A549 (cell line): ENCODE measurements at regions not wholly inside any gene's neighbourhood (a gene's known extent, or its start where the extent isn't known, plus 50 kb on each side); places are given as distances from the start of the nearest gene placed in this dataset.

Source experiments
- ATAC-seq, 2 experiments: fragments of 200-7000 bp in 1 of 2; fragments of >200 bp in 1 of 2; cut with Nextera tagmentation in 1 of 2; cut with Tn5 transposase in 1 of 2; 3 replicates each; pipeline versions ENCODE4 v1.8.0 to v1.9.1; 2018 to 2020; ENCODE audit warnings: mild to moderate bottlenecking in 1 of 2, moderate library complexity in 1 of 2
- CTCF ChIA-PET: fragments of 300-600 bp; sonication (Branson Sonifier 250); formaldehyde crosslinking; extraction: SDS; loops from one replicate; lab custom pipeline; 2021; ENCODE audit warnings: antibody characterized with exemption, inconsistent platforms; lab: Yijun Ruan, JAX
- POLR2A ChIA-PET: fragments of 350-600 bp; formaldehyde crosslinking; extraction: SDS; loops from one replicate; lab custom pipeline; 2021; ENCODE audit warnings: antibody characterized with exemption, inconsistent platforms; lab: Yijun Ruan, JAX
- DNase-seq, 2 experiments: peaks; one replicate each; pipeline versions ENCODE4 v3.0.0 to v3.0.0-alpha.2; 2011 to 2016; ENCODE audit warnings: low read depth in 1 of 2, low spot score in 1 of 2
- FAIRE-seq: peaks from 2 replicates; lab custom pipeline; 2011; peaks lifted over from hg19 to GRCh38; lab: Jason Lieb, UNC
- H3K27ac ChIP-seq, 2 experiments: fragments of >200 bp; sonication (Bioruptor Twin); formaldehyde crosslinking; 3 replicates each; pipeline ENCODE4 v1.5.1; 2016 to 2017
- H3K4me1 ChIP-seq: fragments of >200 bp; sonication (Bioruptor Twin); formaldehyde crosslinking; 3 replicates; pipeline ENCODE4 v1.6.1; 2016
- H3K4me2 ChIP-seq: fragments of >200 bp; sonication (Bioruptor Twin); formaldehyde crosslinking; 3 replicates; pipeline ENCODE4 v1.6.1; 2016
- H3K4me3 ChIP-seq: fragments of >200 bp; sonication (Bioruptor Twin); formaldehyde crosslinking; 3 replicates; pipeline ENCODE4 v1.5.1; 2016
- H3K9me3 ChIP-seq: fragments of >200 bp; sonication (Bioruptor Twin); formaldehyde crosslinking; 3 replicates; pipeline ENCODE4 v1.6.1; 2016
- ATOH8 ChIP-seq: fragments of 250-450 bp; sonication (Bioruptor Pico); IDR thresholded peaks from 2 replicates; pipeline ENCODE4 v1.5.0; 2020; ENCODE audit warnings: low read depth, mild to moderate bottlenecking, moderate library complexity
- BHLHE40 ChIP-seq: IDR thresholded peaks from 2 replicates; pipeline ENCODE4 v1.6.1; 2012; ENCODE audit warnings: low read depth, low read length, inconsistent platforms
- CBX2 ChIP-seq: fragments of 200-600 bp; sonication (generic); IDR thresholded peaks from 2 replicates; pipeline ENCODE4 v1.6.1; 2016; ENCODE audit warnings: low read depth, mild to moderate bottlenecking, borderline replicate concordance
- CBX8 ChIP-seq: fragments of 200-600 bp; sonication (generic); IDR thresholded peaks from 2 replicates; pipeline ENCODE4 v1.6.1; 2016
- CHD4 ChIP-seq: fragments of 200-600 bp; sonication (generic); IDR thresholded peaks from 2 replicates; pipeline ENCODE4 v1.6.1; 2016; ENCODE audit warnings: antibody characterized with exemption, mild to moderate bottlenecking, borderline replicate concordance
- EHF ChIP-seq: fragments of 250-450 bp; sonication (Bioruptor Pico); IDR thresholded peaks from 2 replicates; pipeline ENCODE4 v1.5.0; 2020; ENCODE audit warnings: mild to moderate bottlenecking
- EHMT2 ChIP-seq: fragments of 200-600 bp; sonication (generic); IDR thresholded peaks from 2 replicates; pipeline ENCODE4 v1.6.1; 2016; ENCODE audit warnings: antibody characterized with exemption, low read depth, mild to moderate bottlenecking, moderate library complexity
- ESRRA ChIP-seq: fragments of 150-350 bp; IDR thresholded peaks from 2 replicates; pipeline ENCODE4 v1.6.1; 2014; ENCODE audit warnings: mild to moderate bottlenecking, low read length, borderline replicate concordance
- FOSB ChIP-seq: fragments of 250-450 bp; sonication (Bioruptor Pico); IDR thresholded peaks from 2 replicates; pipeline ENCODE4 v1.5.0; 2020; ENCODE audit warnings: mild to moderate bottlenecking, moderate library complexity
- FOXS1 ChIP-seq: fragments of 250-450 bp; sonication (Bioruptor Pico); IDR thresholded peaks from 2 replicates; pipeline ENCODE4 v1.5.0; 2020; ENCODE audit warnings: mild to moderate bottlenecking, moderate library complexity
- GATA3 ChIP-seq: IDR thresholded peaks from 2 replicates; pipeline ENCODE4 v1.6.1; 2012; ENCODE audit warnings: borderline replicate concordance
- HDAC2 ChIP-seq: fragments of 200-600 bp; sonication (generic); IDR thresholded peaks from 2 replicates; pipeline ENCODE4 v1.6.1; 2016
- HEYL ChIP-seq: fragments of 250-450 bp; sonication (Bioruptor Pico); IDR thresholded peaks from 2 replicates; pipeline ENCODE4 v1.8.0; 2021; ENCODE audit warnings: mild to moderate bottlenecking, moderate library complexity
- HOXA7 ChIP-seq: fragments of 250-450 bp; sonication (Bioruptor Pico); IDR thresholded peaks from 2 replicates; pipeline ENCODE4 v1.5.0; 2020; ENCODE audit warnings: mild to moderate bottlenecking, moderate library complexity
- HOXB13 ChIP-seq: fragments of 250-450 bp; sonication (Bioruptor Pico); IDR thresholded peaks from 2 replicates; pipeline ENCODE4 v1.5.0; 2020; ENCODE audit warnings: low read depth, mild to moderate bottlenecking, moderate library complexity
- JUNB ChIP-seq: fragments of >200 bp; sonication (Bioruptor Twin); formaldehyde crosslinking; IDR thresholded peaks from 2 replicates; pipeline ENCODE4 v1.6.1; 2016
- KDM1A ChIP-seq: fragments of 200-600 bp; sonication (generic); IDR thresholded peaks from 2 replicates; pipeline ENCODE4 v1.6.1; 2016; ENCODE audit warnings: low read depth, mild to moderate bottlenecking
- MAFK ChIP-seq: fragments of 450-650 bp; IDR thresholded peaks from 2 replicates; pipeline ENCODE4 v1.6.1; 2014; ENCODE audit not compliant: partially characterized antibody
- MAX ChIP-seq: IDR thresholded peaks from 2 replicates; pipeline ENCODE4 v1.6.1; 2012
- MAZ ChIP-seq: fragments of 150-350 bp; IDR thresholded peaks from 2 replicates; pipeline ENCODE4 v1.6.1; 2014; ENCODE audit warnings: antibody characterized with exemption, low read depth, low read length, borderline replicate concordance
- NPAS2 ChIP-seq: fragments of 250-450 bp; sonication (Bioruptor Pico); IDR thresholded peaks from 2 replicates; pipeline ENCODE4 v1.8.0; 2022; ENCODE audit warnings: mild to moderate bottlenecking, moderate library complexity, borderline replicate concordance
- NR3C1 ChIP-seq: fragments of >200 bp; sonication (Bioruptor Twin); formaldehyde crosslinking; IDR thresholded peaks from 3 replicates; pipeline ENCODE4 v1.6.1; 2017
- PBX3 ChIP-seq: IDR thresholded peaks from 2 replicates; pipeline ENCODE4 v1.6.1; 2012
- POLR2A ChIP-seq: IDR thresholded peaks from 2 replicates; pipeline ENCODE4 v1.6.1; 2012; ENCODE audit warnings: mild to moderate bottlenecking, low read length
- RARB ChIP-seq: fragments of 250-450 bp; sonication (Bioruptor Pico); IDR thresholded peaks from 2 replicates; pipeline ENCODE4 v1.8.0; 2021; ENCODE audit warnings: mild to moderate bottlenecking, moderate library complexity
- RCOR1 ChIP-seq: fragments of 150-350 bp; IDR thresholded peaks from 2 replicates; pipeline ENCODE4 v1.6.1; 2014; ENCODE audit warnings: antibody characterized with exemption, low read length, low read depth
- SREBF2 ChIP-seq: fragments of 450-650 bp; IDR thresholded peaks from 2 replicates; pipeline ENCODE4 v1.6.1; 2014; ENCODE audit warnings: mild to moderate bottlenecking, moderate library complexity
- TP53 ChIP-seq: fragments of 250-450 bp; sonication (Bioruptor Pico); IDR thresholded peaks from 2 replicates; pipeline ENCODE4 v1.5.0; 2021; ENCODE audit warnings: mild to moderate bottlenecking, moderate library complexity
- USF2 ChIP-seq: fragments of 450-650 bp; IDR thresholded peaks from 2 replicates; pipeline ENCODE4 v1.6.1; 2014; ENCODE audit warnings: antibody characterized with exemption
- ZNF302 ChIP-seq: fragments of 250-450 bp; sonication (Bioruptor Pico); IDR thresholded peaks from 2 replicates; pipeline ENCODE4 v1.9.0; 2021; ENCODE audit warnings: inconsistent platforms, mild to moderate bottlenecking, moderate library complexity
- WGBS: methylation state at CpG from one replicate; pipeline ENCODE4 v1.1.6; 2017; ENCODE audit errors: missing lambda C conversion rate; 5-methylcytosine and 5-hydroxymethylcytosine counted together
- TF ChIP-seq, protein P1 (sequence below): fragments of >200 bp; sonication (Bioruptor Twin); formaldehyde crosslinking; IDR thresholded peaks from 3 replicates; pipeline ENCODE4 v1.6.1; 2016
- TF ChIP-seq, protein P2 (sequence below): fragments of 250-450 bp; sonication (Bioruptor Pico); IDR thresholded peaks from 2 replicates; pipeline ENCODE4 v1.5.0; 2021; ENCODE audit warnings: mild to moderate bottlenecking, moderate library complexity, borderline replicate concordance

DNA sequence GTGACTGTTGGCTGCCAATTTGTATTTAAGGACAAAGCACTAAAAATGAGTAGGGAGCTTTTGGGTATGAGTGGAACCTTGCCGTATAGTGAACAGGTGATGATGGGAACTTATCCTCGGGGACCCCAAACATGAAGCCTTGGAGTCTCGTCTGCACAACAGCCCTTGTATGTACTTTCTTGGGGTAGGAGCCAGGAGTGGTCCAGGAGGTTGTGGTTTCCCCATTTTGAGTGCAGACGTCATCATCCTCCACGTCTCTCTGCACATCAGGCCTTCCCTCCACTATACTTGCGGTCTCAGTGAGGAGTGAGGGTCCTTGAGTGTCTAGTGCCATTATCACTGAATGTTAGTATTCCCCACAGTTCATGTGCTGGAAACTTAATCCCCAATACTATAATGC, 101.5 kb upstream of the HS6ST1 start:
- DNase-seq (no peak), ATAC-seq (no peak), FAIRE-seq (no peak)
- TF ChIP-seq ATOH8 (CRISPR knock-in tag) (no peak), ZNF302 (CRISPR knock-in tag) (no peak), FOXS1 (no peak), SREBF2 (no peak), MAZ (no peak), JUNB (no peak), CBX2 (no peak), NR3C1 (no peak), CHD4 (no peak), HOXB13 (CRISPR knock-in tag) (no peak), TP53 (no peak), RARB (CRISPR knock-in tag) (no peak), RCOR1 (no peak), KDM1A (no peak), EHF (CRISPR knock-in tag) (no peak), EHMT2 (no peak), MAFK (no peak), CBX8 (no peak)
- TF ChIP-seq, protein P1, sequence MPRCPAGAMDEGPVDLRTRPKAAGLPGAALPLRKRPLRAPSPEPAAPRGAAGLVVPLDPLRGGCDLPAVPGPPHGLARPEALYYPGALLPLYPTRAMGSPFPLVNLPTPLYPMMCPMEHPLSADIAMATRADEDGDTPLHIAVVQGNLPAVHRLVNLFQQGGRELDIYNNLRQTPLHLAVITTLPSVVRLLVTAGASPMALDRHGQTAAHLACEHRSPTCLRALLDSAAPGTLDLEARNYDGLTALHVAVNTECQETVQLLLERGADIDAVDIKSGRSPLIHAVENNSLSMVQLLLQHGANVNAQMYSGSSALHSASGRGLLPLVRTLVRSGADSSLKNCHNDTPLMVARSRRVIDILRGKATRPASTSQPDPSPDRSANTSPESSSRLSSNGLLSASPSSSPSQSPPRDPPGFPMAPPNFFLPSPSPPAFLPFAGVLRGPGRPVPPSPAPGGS = no peak
- H3K4me1 ChIP-seq = 0 out of 3 replicates have a peak, but pooled peaks cover 9% of the 10 kb centered on the region
- no peak overlapping the region for H3K27ac ChIP-seq
- ChIA-PET CTCF (no interaction called here), POLR2A (no interaction called here)
- no peak overlapping the region for H3K4me2 ChIP-seq
- WGBS = 77% methylated on average over 6 of the region's 6 CpGs
- no peak overlapping the region for H3K4me3 ChIP-seq
- no peaks in the 10 kb centered on the region for H3K9me3 ChIP-seq

- whole genome bisulfite sequencing = 66% methylated on average over 4 of the region's 4 CpGs
- DNase-seq (no peak), FAIRE-seq (no peak), ATAC-seq (no peak)
- TF ChIP-seq HEYL (no peak), FOSB (CRISPR knock-in tag) (no peak), HOXA7 (no peak), HDAC2 (no peak), POLR2A (no peak), PBX3 (no peak), NPAS2 (no peak), USF2 (no peak), BHLHE40 (no peak), MAFK (no peak), ESRRA (no peak), GATA3 (no peak), MAX (no peak)
- TF ChIP-seq, protein P2, sequence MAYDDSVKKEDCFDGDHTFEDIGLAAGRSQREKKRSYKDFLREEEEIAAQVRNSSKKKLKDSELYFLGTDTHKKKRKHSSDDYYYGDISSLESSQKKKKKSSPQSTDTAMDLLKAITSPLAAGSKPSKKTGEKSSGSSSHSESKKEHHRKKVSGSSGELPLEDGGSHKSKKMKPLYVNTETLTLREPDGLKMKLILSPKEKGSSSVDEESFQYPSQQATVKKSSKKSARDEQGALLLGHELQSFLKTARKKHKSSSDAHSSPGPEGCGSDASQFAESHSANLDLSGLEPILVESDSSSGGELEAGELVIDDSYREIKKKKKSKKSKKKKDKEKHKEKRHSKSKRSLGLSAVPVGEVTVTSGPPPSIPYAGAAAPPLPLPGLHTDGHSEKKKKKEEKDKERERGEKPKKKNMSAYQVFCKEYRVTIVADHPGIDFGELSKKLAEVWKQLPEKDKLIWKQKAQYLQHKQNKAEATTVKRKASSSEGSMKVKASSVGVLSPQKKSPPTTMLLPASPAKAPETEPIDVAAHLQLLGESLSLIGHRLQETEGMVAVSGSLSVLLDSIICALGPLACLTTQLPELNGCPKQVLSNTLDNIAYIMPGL = no peak
- ChIA-PET CTCF (no interaction called here), POLR2A (no interaction called here)
- Histone ChIP-seq H3K4me1 (0 out of 3 replicates have a peak, but pooled peaks cover 9% of the 10 kb centered on the region), H3K4me3 (no peak overlapping the region), H3K27ac (no peak overlapping the region), H3K4me2 (no peak overlapping the region), H3K9me3 (no peaks in the 10 kb centered on the region)
Observed at GRCh38 chr2:128420776-128421175, 102.1 kb upstream of the HS6ST1 start.
